Endothelial cell of umbilical vein (primary cell): ENCODE measurements at regions not wholly inside any gene's neighbourhood (a gene's known extent, or its start where the extent isn't known, plus 50 kb on each side); places are given as distances from the start of the nearest gene placed in this dataset.

Experiments
- BruUV-seq: library from RNA; stranded (reverse); fragments of 400-500 nt; replicated peaks from 2 replicates; lab custom pipeline; 2021; lab: Mats Ljungman, UMichigan
- CTCF ChIA-PET: fragments of 300-600, 350-600 bp; sonication (Branson Sonifier 250); formaldehyde crosslinking; loops from one replicate; lab custom pipeline; 2021; ENCODE audit warnings: antibody characterized with exemption, inconsistent platforms; lab: Charles Lee
- POLR2A ChIA-PET: fragments of 300-600, 350-600 bp; sonication (Branson Sonifier 250); formaldehyde crosslinking; loops from one replicate; lab custom pipeline; 2021; ENCODE audit warnings: antibody characterized with exemption, inconsistent platforms; lab: Charles Lee
- DNase-seq: peaks from one replicate; pipeline ENCODE4 v3.0.0-alpha.2; 2011; ENCODE audit warnings: low read depth, low spot score
- FAIRE-seq: peaks from 2 replicates; lab custom pipeline; 2011; peaks lifted over from hg19 to GRCh38; lab: Jason Lieb, UNC
- H2AFZ ChIP-seq: 2 replicates; pipeline ENCODE4 v1.6.0; 2012; ENCODE audit warnings: low read depth, low read length, control low read depth, inconsistent platforms
- H3K27ac ChIP-seq: 2 replicates; pipeline ENCODE4 v1.5.1; 2011; ENCODE audit warnings: low read depth, mild to moderate bottlenecking, control low read depth, low read length, moderate library complexity; ENCODE audit not compliant: insufficient read depth
- H3K27me3 ChIP-seq, 2 experiments: 2 replicates each; pipeline versions ENCODE4 v1.6.0 to v1.6.1; 2011; ENCODE audit warnings: low read length in 2 of 2, mixed read lengths in 1 of 2; ENCODE audit not compliant: control insufficient read depth in 2 of 2, insufficient read depth in 2 of 2
- H3K36me3 ChIP-seq, 2 experiments: 2 replicates in 1 of 2; 3 replicates in 1 of 2; pipeline ENCODE4 v1.5.1; 2011; ENCODE audit warnings: low read length in 2 of 2, mild to moderate bottlenecking in 1 of 2, moderate library complexity in 1 of 2; ENCODE audit not compliant: control insufficient read depth in 2 of 2, insufficient read depth in 2 of 2; ENCODE audit errors: extremely low read depth in 1 of 2
- H3K4me1 ChIP-seq: 3 replicates; pipeline ENCODE4 v1.5.1; 2011; ENCODE audit warnings: mild to moderate bottlenecking, low read length; ENCODE audit not compliant: control insufficient read depth, insufficient read depth; ENCODE audit errors: extremely low read depth
- H3K4me2 ChIP-seq: 2 replicates; pipeline ENCODE4 v1.6.1; 2011; ENCODE audit warnings: low read length, control low read depth, mixed read lengths; ENCODE audit not compliant: insufficient read depth
- H3K4me3 ChIP-seq, 3 experiments: fragments of 200-600 bp in 1 of 3; sonication (generic), shearing (Covaris generic) in 1 of 3; replicated peaks in 1 of 3; 2 replicates each; pipeline ENCODE4 v1.5.1; 2011 to 2016; ENCODE audit warnings: control low read depth in 3 of 3, low read length in 3 of 3, mild to moderate bottlenecking in 2 of 3, inconsistent platforms in 1 of 3, low read depth in 1 of 3, moderate library complexity in 1 of 3; ENCODE audit not compliant: insufficient read depth in 1 of 3
- H3K79me2 ChIP-seq: 2 replicates; pipeline ENCODE4 v1.6.0; 2012; ENCODE audit warnings: low read length, inconsistent platforms; ENCODE audit not compliant: control insufficient read depth, insufficient read depth
- H3K9ac ChIP-seq: replicated peaks from 2 replicates; pipeline ENCODE3; 2011; ENCODE audit warnings: low read length, control low read depth; ENCODE audit not compliant: insufficient read depth; ENCODE audit errors: extremely low read depth
- H3K9me1 ChIP-seq: replicated peaks from 3 replicates; pipeline ENCODE4 v1.6.0; 2011; ENCODE audit warnings: mild to moderate bottlenecking, low read length; ENCODE audit not compliant: control insufficient read depth, insufficient read depth; ENCODE audit errors: extremely low read depth
- H3K9me3 ChIP-seq: replicated peaks from 2 replicates; pipeline ENCODE4 v1.5.1; 2012; ENCODE audit warnings: low read length, inconsistent platforms; ENCODE audit not compliant: control insufficient read depth, insufficient read depth
- H4K20me1 ChIP-seq: replicated peaks from 2 replicates; pipeline ENCODE3; 2011; ENCODE audit warnings: mild to moderate bottlenecking, low read length; ENCODE audit not compliant: control insufficient read depth, insufficient read depth; ENCODE audit errors: extremely low read depth
- EZH2 ChIP-seq: IDR thresholded peaks from 2 replicates; pipeline ENCODE4 v1.6.1; 2012; ENCODE audit warnings: borderline replicate concordance, low read depth, mild to moderate bottlenecking, moderate library complexity, low read length, inconsistent platforms; ENCODE audit not compliant: severe bottlenecking
- FOS ChIP-seq: IDR thresholded peaks from 2 replicates; pipeline ENCODE4 v1.6.1; 2011; ENCODE audit warnings: mild to moderate bottlenecking, low read length, moderate library complexity, borderline replicate concordance; ENCODE audit not compliant: insufficient read depth
- GATA2 ChIP-seq: IDR thresholded peaks from 2 replicates; pipeline ENCODE4 v1.7.0; 2011; ENCODE audit warnings: low read depth, mild to moderate bottlenecking, moderate library complexity, mixed read lengths, low read length; ENCODE audit not compliant: insufficient read length, insufficient read depth
- JUN ChIP-seq: IDR thresholded peaks from 2 replicates; pipeline ENCODE4 v1.6.1; 2011; ENCODE audit warnings: borderline replicate concordance, low read depth; ENCODE audit not compliant: insufficient read length, insufficient read depth
- MYC ChIP-seq: IDR thresholded peaks from one replicate; pipeline ENCODE4 v1.6.1; 2011; ENCODE audit warnings: mild to moderate bottlenecking, low read depth, low read length
- POLR2A ChIP-seq: IDR thresholded peaks from 2 replicates; pipeline ENCODE4 v1.6.1; 2012; ENCODE audit warnings: low read depth, mild to moderate bottlenecking, control low read depth, low read length
- POLR2AphosphoS5 ChIP-seq: IDR thresholded peaks from 2 replicates; pipeline ENCODE4 v1.6.1; 2012; ENCODE audit warnings: low read depth, mild to moderate bottlenecking, control low read depth, low read length, moderate library complexity; ENCODE audit not compliant: insufficient read depth
- dilution Hi-C: fragments of 300-500 bp; cut with MboI; formaldehyde crosslinking; loops from one replicate; pipeline ENCODE4 v1.15.0; 2019; ENCODE audit warnings: low sequenced_read_pairs; ENCODE audit not compliant: extremely low pct_ligation_motif_present
- intact Hi-C: fragments of 100-400 bp; cut with micrococcal nuclease; formaldehyde crosslinking; loops from one replicate; pipeline ENCODE4 v1.10.0; 2022
- TF ChIP-seq, protein P1 (sequence below), 2 donors: IDR thresholded peaks; 1 replicate in 1 of 2; 2 replicates in 1 of 2; pipeline ENCODE4 v1.5.1; 2011; ENCODE audit warnings: low read length in 2 of 2, mild to moderate bottlenecking in 2 of 2, moderate library complexity in 2 of 2, control low read depth in 1 of 2, inconsistent platforms in 1 of 2, low read depth in 1 of 2; ENCODE audit not compliant: insufficient read depth in 1 of 2; ENCODE audit errors: extremely low read depth in 1 of 2
- TF ChIP-seq, protein P2 (sequence below): IDR thresholded peaks from 2 replicates; pipeline ENCODE4 v1.6.1; 2011; ENCODE audit not compliant: insufficient read depth, insufficient read length

DNA sequence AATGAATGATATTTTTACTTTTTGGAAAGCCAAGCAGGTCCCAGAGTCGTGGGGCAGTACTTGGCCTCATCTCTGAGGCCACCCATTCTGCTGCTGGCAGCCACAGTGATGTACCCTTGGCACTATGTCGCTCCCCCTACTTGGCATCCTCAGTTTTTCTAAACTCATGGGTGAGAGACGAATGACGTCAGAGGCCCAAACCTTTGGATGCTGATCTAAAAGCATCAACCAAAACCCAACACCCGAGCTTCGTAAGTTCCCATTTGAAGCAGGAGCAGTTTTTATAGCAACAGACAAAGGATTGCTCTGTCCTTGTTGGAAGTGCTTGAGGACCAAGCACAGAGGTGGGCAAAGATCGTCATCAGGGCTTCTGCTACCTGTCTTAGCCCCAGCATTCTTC, 212.9 kb downstream of the PAX1 start:
- Histone ChIP-seq H3K4me2 (no peak overlapping the region), H3K4me1 (no peaks in the 10 kb centered on the region), H3K27ac (no peak overlapping the region), H3K79me2 (no peaks in the 10 kb centered on the region), H3K9ac (no peak overlapping the region), H3K9me3 (peaks cover 8% of the 10 kb centered on the region), H3K9me1 (no peaks in the 10 kb centered on the region), H2AFZ (no peak overlapping the region), H3K36me3 (no peaks in the 10 kb centered on the region), H4K20me1 (no peaks in the 10 kb centered on the region), H3K4me3 (no peak overlapping the region), H3K27me3 (no peaks in the 10 kb centered on the region)
- TF ChIP-seq MYC = no peak
- TF ChIP-seq, protein P1, sequence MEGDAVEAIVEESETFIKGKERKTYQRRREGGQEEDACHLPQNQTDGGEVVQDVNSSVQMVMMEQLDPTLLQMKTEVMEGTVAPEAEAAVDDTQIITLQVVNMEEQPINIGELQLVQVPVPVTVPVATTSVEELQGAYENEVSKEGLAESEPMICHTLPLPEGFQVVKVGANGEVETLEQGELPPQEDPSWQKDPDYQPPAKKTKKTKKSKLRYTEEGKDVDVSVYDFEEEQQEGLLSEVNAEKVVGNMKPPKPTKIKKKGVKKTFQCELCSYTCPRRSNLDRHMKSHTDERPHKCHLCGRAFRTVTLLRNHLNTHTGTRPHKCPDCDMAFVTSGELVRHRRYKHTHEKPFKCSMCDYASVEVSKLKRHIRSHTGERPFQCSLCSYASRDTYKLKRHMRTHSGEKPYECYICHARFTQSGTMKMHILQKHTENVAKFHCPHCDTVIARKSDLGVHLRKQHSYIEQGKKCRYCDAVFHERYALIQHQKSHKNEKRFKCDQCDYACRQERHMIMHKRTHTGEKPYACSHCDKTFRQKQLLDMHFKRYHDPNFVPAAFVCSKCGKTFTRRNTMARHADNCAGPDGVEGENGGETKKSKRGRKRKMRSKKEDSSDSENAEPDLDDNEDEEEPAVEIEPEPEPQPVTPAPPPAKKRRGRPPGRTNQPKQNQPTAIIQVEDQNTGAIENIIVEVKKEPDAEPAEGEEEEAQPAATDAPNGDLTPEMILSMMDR (IDR thresholded peaks at IDR 0.05; ENCODE audit: extremely low read depth in 1 of 2, insufficient read depth in 1 of 2, low read depth in 1 of 2, low read length in 2 of 2) = no peak
- no peak for TF ChIP-seq POLR2AphosphoS5
- TF ChIP-seq EZH2 = no peak
- TF ChIP-seq FOS = no peak
- no peak for TF ChIP-seq JUN
- TF ChIP-seq GATA2 = no peak
- TF ChIP-seq, protein P2, sequence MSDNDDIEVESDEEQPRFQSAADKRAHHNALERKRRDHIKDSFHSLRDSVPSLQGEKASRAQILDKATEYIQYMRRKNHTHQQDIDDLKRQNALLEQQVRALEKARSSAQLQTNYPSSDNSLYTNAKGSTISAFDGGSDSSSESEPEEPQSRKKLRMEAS = no peak
- no peak for TF ChIP-seq POLR2A
- POLR2A ChIA-PET = no interaction called here
- intact Hi-C loops = no loop called here
- BruUV-seq = no TSS peak
- dilution Hi-C loops = no loop called here
- CTCF ChIA-PET = no interaction called here
- DNase-seq (no peak), FAIRE-seq (no peak)
